Left lung (tissue), 4 donors: ENCODE measurements at regions not wholly inside any gene's neighbourhood (a gene's known extent, or its start where the extent isn't known, plus 50 kb on each side); places are given as distances from the start of the nearest gene placed in this dataset.

Source experiments
- ATAC-seq: fragments of 200-7000 bp; cut with Tn5 transposase; one replicate; pipeline ENCODE4 v1.9.1; 2020; ENCODE audit warnings: moderate library complexity
- DNase-seq, 4 donors: peaks; one replicate each; pipeline ENCODE4 v3.0.0-alpha.2; 2013 to 2020
- H3K27ac ChIP-seq, 2 donors: fragments of 200-600 bp; sonication (generic) in 1 of 2; one replicate each; pipeline versions ENCODE4 v1.5.0 to v1.8.0; 2020 to 2021
- H3K27me3 ChIP-seq, 2 donors: fragments of 200-600 bp; sonication (generic) in 1 of 2; one replicate each; pipeline versions ENCODE4 v1.5.0 to v1.8.0; 2020 to 2021
- H3K36me3 ChIP-seq, 2 donors: fragments of 200-600 bp; sonication (generic) in 1 of 2; one replicate each; pipeline versions ENCODE4 v1.5.0 to v1.8.0; 2020 to 2021
- H3K4me1 ChIP-seq, 2 donors: fragments of 200-600 bp; one replicate each; pipeline ENCODE4 v1.8.0; 2021
- H3K4me3 ChIP-seq, 2 donors: fragments of 200-600 bp; sonication (generic) in 1 of 2; one replicate each; pipeline versions ENCODE4 v1.5.0 to v1.8.0; 2020 to 2021; ENCODE audit warnings: mild to moderate bottlenecking in 1 of 2
- H3K9me3 ChIP-seq, 2 donors: fragments of 200-600 bp; sonication (generic) in 1 of 2; one replicate each; pipeline versions ENCODE4 v1.5.0 to v1.8.0; 2020 to 2021
- intact Hi-C, 2 donors: fragments of 100-400 bp; cut with DNase I; formaldehyde crosslinking; loops; one replicate each; pipeline versions ENCODE4 v1.11.2 to v1.14.2; 2022
- TF ChIP-seq, protein P1 (sequence below), 2 donors: fragments of 200-600 bp; sonication (generic) in 1 of 2; IDR thresholded peaks; one replicate each; pipeline versions ENCODE4 v1.5.0 to v1.8.0; 2021; ENCODE audit warnings: antibody characterized with exemption in 2 of 2
- donor health status: DM: no; HTN: yes; CAD: no.
- donor health status: DM: no; HTN: no; CAD: no.

DNA sequence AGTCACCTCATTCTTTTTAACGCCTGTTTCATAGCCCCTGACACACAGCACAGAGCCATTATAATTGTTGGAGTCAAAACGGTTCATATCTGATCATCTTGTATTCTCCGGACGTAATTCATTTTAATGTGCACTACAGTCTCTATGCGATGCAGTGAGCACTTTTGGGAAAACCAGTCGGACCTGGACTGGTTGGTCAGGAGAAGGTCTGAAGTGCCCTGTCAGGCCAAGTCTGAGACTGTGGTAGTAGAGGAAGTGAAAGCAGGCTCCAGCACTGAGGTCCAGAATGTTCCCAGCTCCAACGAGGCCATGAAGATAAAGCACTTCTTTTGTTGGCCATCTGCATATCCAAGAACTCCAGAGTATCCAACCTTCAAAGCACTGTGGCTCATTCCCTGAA lies 117.1 kb upstream of the NCOR2 start:
- H3K4me3 ChIP-seq = no peak overlapping the region
- peaks cover 55 to 94% of the 10 kb centered on the region in 2 donors for H3K4me1 ChIP-seq
- no peaks in the 10 kb centered on the region for H3K9me3 ChIP-seq
- TF ChIP-seq, protein P1, sequence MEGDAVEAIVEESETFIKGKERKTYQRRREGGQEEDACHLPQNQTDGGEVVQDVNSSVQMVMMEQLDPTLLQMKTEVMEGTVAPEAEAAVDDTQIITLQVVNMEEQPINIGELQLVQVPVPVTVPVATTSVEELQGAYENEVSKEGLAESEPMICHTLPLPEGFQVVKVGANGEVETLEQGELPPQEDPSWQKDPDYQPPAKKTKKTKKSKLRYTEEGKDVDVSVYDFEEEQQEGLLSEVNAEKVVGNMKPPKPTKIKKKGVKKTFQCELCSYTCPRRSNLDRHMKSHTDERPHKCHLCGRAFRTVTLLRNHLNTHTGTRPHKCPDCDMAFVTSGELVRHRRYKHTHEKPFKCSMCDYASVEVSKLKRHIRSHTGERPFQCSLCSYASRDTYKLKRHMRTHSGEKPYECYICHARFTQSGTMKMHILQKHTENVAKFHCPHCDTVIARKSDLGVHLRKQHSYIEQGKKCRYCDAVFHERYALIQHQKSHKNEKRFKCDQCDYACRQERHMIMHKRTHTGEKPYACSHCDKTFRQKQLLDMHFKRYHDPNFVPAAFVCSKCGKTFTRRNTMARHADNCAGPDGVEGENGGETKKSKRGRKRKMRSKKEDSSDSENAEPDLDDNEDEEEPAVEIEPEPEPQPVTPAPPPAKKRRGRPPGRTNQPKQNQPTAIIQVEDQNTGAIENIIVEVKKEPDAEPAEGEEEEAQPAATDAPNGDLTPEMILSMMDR (IDR thresholded peaks at IDR 0.05) = no peak
- intact Hi-C loops = no loop called here
- peak overlapping the region; percentile 67 to 77 for H3K27ac ChIP-seq
- no peaks in the 10 kb centered on the region for H3K36me3 ChIP-seq
- ATAC-seq = peak; percentile 57
- DNase-seq = peak in 1 of 4 donors; percentile 76
- no peaks in the 10 kb centered on the region for H3K27me3 ChIP-seq

DNA sequence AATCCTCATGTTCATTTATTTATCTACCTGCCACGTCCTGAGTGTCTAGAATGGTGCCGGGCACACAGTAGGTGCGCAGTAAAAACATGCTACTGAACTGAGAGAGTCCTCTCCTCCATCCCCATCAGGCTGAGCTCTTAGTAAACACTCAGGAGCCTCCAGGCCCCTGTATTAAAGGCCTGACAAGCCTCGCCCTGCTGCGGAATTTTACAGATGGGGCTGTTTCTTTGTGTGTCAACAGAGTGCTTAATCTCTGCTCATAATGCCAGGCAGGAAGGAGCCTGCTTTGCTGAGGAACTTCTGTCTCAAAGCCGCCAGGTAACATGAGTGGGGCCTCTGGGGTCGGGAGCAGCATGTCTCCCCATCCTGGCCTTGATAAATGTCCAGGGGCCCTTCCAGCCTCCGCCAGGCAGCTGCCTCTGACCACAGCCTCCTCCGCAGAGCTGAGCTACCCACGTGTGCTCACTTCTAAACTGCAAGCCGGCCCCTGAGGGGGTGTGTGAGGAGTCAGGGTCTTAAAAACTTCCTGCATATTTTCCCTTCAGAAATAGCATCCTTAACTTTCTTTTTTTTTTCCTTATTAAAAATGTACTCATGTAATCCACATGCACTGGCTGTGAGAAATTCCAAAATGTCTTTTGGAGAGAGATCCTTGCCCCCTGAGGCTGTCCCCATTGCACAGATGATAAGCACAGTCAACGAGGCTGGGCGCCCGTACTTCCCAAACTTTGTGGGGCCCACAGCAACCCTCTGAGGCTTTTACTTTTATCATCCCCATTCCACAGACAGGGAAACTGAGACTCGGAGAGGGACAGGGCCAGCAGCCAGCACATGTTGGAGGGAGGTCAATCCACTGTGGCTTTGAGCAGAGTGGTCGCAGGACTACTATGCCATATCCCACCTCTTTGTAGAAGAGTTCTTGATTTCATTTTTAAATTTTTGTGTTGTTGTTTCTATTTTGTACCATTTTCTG lies 116.0 kb upstream of the NCOR2 start:
- H3K36me3 ChIP-seq = no peaks in the 10 kb centered on the region
- H3K27ac ChIP-seq = peak overlapping the region; percentile 67 to 77
- no peaks in the 10 kb centered on the region for H3K9me3 ChIP-seq
- H3K4me1 ChIP-seq = peaks cover 57 to 94% of the 10 kb centered on the region in 2 donors
- ATAC-seq (peak; percentile 56), DNase-seq (peak in 1 of 4 donors; percentile 64)
- no peak overlapping the region for H3K4me3 ChIP-seq
- TF ChIP-seq, protein P1 (IDR thresholded peaks at IDR 0.05) = no peak
- intact Hi-C loops = no loop called here
- no peaks in the 10 kb centered on the region for H3K27me3 ChIP-seq

GRCh38 chr12:124682425-124683151 lies 115.2 kb upstream of the NCOR2 start:
- no peak for DNase-seq
- H3K27me3 ChIP-seq = no peaks in the 10 kb centered on the region
- no peaks in the 10 kb centered on the region for H3K9me3 ChIP-seq
- no peaks in the 10 kb centered on the region for H3K36me3 ChIP-seq
- peak overlapping the region; percentile 67 to 77 for H3K27ac ChIP-seq
- no peak overlapping the region for H3K4me3 ChIP-seq
- intact Hi-C loops = no loop called here
- TF ChIP-seq, protein P1 (IDR thresholded peaks at IDR 0.05) = no peak
- peak; percentile 14 for ATAC-seq
- H3K4me1 ChIP-seq = peaks cover 51 to 87% of the 10 kb centered on the region in 2 donors

DNA sequence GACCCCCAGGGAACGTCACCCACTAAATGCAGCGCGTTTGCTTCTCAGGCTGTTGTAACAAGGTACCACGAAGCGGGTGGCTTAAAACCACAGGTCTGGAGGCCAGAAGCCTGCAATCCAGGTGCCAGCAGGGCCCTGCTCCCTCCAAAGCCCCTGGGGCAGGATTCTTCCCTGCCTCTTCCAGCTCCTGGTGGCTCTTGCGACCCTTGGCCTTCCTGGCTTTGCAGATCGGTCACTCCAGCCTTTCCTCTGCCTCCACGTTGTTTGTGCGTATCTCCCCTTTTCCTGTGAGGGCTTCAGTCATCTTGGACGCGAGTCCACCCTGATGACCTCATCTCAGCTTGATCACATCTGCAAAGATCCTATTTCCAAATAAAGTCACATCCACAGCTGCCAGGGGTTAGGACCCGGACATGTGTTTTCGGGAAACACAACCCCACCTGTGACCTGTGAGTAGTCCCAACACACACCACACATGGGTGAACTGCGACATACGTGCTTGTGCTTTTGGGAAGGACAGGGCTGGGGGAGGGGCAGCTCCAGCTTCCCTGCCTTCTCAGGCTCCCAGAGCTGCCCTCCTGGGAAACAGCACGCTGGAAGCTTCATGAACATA lies 114.5 kb upstream of the NCOR2 start:
- H3K9me3 ChIP-seq = no peaks in the 10 kb centered on the region
- intact Hi-C loops = no loop called here
- peaks cover 51 to 82% of the 10 kb centered on the region in 2 donors for H3K4me1 ChIP-seq

More for the DNA sequence above, 114.5 kb upstream of the NCOR2 start:
- DNase-seq (no peak), ATAC-seq (no peak)
- TF ChIP-seq, protein P1 (IDR thresholded peaks at IDR 0.05) = no peak
- Histone ChIP-seq H3K27ac (peak overlapping the region; percentile 67 to 77), H3K36me3 (no peaks in the 10 kb centered on the region), H3K4me3 (no peak overlapping the region), H3K27me3 (no peaks in the 10 kb centered on the region)
